Stimulated activated naive B cell treated with anti-CD40 and anti-IgM and Interleukin-4, amounts not matched to agents 10 μg/mL and 1 μg/mL and 100 μg/mL, for 72 hours (primary cell): ENCODE measurements at regions not wholly inside any gene's neighbourhood (a gene's known extent, or its start where the extent isn't known, plus 50 kb on each side); places are given as distances from the start of the nearest gene placed in this dataset.

ENCODE experiments used
- ATAC-seq, 2 donors: fragments of 150-1000 bp; cut with Tn5 transposase; replicated peaks; 2 replicates each; pipeline ENCODE4 v1.10.0; 2021; ENCODE audit warnings: moderate library complexity in 1 of 2
- DNase-seq: peaks from one replicate; pipeline ENCODE4 v3.0.0; 2021
- H3K27ac Mint-ChIP-seq: one replicate; pipeline ENCODE4 v1.8.0; 2022; ENCODE audit warnings: mild to moderate bottlenecking, mixed read lengths
- H3K27me3 Mint-ChIP-seq, 2 donors: one replicate each; pipeline ENCODE4 v1.8.0; 2022; ENCODE audit warnings: mixed read lengths in 2 of 2
- H3K36me3 Mint-ChIP-seq, 2 donors: one replicate each; pipeline ENCODE4 v1.8.0; 2022; ENCODE audit warnings: mixed read lengths in 2 of 2, mild to moderate bottlenecking in 1 of 2
- H3K4me1 Mint-ChIP-seq, 2 donors: one replicate each; pipeline ENCODE4 v1.8.0; 2022; ENCODE audit warnings: mixed read lengths in 2 of 2, mild to moderate bottlenecking in 1 of 2
- H3K4me3 Mint-ChIP-seq, 2 donors: one replicate each; pipeline ENCODE4 v1.8.0; 2022; ENCODE audit warnings: mild to moderate bottlenecking in 2 of 2, mixed read lengths in 2 of 2, moderate library complexity in 1 of 2
- H3K9me3 Mint-ChIP-seq, 2 donors: one replicate each; pipeline ENCODE4 v1.8.0; 2022; ENCODE audit warnings: mixed read lengths in 2 of 2, mild to moderate bottlenecking in 1 of 2

DNA sequence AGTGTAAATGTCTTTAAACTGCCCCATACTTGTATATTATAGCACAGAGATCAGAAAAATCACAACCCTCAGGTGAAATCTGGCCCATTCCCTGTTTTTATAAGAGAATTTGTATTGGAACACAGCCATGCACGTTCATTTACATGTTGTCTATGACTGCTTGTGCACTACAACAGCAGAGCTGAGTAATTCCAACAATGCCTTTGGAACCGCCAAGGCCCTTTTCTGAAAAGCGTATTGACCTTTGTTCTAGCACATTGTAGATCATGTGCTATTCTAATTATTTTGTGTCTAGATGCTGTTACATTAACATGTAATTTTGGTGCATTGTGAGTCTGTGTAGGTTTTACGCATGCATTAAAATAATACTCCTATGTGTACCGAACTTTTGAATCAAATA lies 339.6 kb downstream of the CHRM3 start:
- Mint-ChIP-seq H3K4me1 (peaks cover 0 to 9% of the 10 kb centered on the region in 2 donors), H3K27ac (no peak overlapping the region), H3K9me3 (no peaks in the 10 kb centered on the region), H3K27me3 (no peaks in the 10 kb centered on the region), H3K36me3 (peaks cover 0 to 1% of the 10 kb centered on the region in 2 donors), H3K4me3 (no peak overlapping the region)
- ATAC-seq (no peak), DNase-seq (no peak)

- Mint-ChIP-seq H3K27me3 (no peaks in the 10 kb centered on the region), H3K4me3 (no peak overlapping the region), H3K4me1 (no peaks in the 10 kb centered on the region), H3K36me3 (no peaks in the 10 kb centered on the region), H3K9me3 (peaks cover 0 to 2% of the 10 kb centered on the region in 2 donors), H3K27ac (no peak overlapping the region)
- DNase-seq (no peak), ATAC-seq (no peak)
Observed at GRCh38 chr1:239730378-239730777, 344.0 kb downstream of the CHRM3 start.

DNA sequence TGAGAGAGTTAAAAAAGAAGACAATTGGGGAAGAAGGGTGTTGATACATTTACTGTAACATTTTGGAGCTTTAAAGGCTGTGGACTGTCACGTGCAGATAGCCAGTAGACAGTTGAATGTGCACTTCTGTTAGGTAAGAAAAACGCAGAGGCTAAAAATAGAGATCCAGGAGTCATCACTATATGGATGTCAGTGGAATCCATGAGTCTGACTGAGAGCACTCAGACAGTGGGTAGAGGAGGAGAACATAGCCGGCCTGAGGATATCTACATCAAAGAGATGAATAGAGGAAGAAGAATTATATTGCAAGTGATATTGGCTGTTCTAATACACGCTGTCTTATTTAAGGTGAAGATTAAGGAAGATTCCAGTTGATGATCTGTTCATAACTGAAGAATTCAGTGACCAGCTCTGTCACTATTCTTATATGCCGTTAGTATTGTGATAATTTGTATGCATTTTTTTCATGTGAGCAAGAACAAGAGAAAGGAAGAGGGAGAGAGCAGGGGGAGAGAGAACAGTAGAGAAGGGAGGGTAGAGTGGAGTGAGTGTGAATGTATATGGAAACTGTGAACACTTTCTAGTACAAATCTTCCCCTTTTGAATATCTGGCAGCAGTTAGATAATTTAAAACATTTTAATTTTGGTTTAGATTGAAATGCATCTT lies 344.8 kb downstream of the CHRM3 start:
- Mint-ChIP-seq H3K4me3 (no peak overlapping the region), H3K4me1 (no peaks in the 10 kb centered on the region), H3K27ac (no peak overlapping the region), H3K9me3 (peaks cover 0 to 2% of the 10 kb centered on the region in 2 donors), H3K27me3 (no peaks in the 10 kb centered on the region), H3K36me3 (no peaks in the 10 kb centered on the region)
- ATAC-seq (no peak), DNase-seq (no peak)

DNA sequence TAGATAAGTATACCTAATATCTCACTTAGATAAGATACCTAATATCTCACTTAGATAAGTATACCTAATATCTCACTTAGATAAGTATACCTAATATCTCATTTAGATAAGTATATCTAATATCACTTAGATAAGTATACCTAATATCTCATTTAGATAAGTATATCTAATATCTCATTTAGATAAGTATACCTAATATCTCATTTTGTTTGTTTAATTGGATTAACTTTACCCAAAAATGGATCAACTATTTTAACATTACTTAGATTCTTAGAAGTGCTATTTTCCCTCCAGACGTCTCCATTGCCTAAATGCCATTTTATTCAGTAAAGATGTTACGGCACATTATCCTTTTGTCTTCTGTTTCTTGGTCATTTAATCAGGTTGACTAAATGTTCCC lies 346.4 kb downstream of the CHRM3 start:
- ATAC-seq (no peak), DNase-seq (no peak)
- no peak overlapping the region for H3K27ac Mint-ChIP-seq
- no peaks in the 10 kb centered on the region for H3K27me3 Mint-ChIP-seq
- no peaks in the 10 kb centered on the region for H3K36me3 Mint-ChIP-seq
- peaks cover 0 to 2% of the 10 kb centered on the region in 2 donors for H3K9me3 Mint-ChIP-seq
- H3K4me3 Mint-ChIP-seq: no peak overlapping the region
- H3K4me1 Mint-ChIP-seq: no peaks in the 10 kb centered on the region

DNA sequence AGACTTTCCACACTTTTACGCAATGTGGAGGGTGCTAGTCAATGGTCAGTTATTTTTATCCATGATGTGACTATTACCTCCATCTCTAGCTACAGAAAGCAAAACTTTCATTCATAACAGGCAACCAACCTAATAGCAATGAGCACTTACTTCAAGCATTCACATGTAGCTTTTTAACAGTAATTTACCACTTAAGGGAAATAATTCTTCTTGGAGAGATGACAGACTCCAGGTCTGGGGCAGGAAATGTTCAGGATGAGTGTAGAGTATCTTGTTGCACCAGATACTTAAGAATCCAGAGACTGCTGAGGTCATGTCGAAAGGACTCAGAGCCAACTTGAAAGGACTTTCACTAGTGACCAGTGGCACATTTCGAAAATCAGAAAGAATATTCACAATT lies 347.6 kb downstream of the CHRM3 start:
- Mint-ChIP-seq H3K36me3 (no peaks in the 10 kb centered on the region), H3K4me1 (no peaks in the 10 kb centered on the region), H3K27ac (no peak overlapping the region), H3K4me3 (no peak overlapping the region), H3K27me3 (no peaks in the 10 kb centered on the region), H3K9me3 (peaks cover 0 to 2% of the 10 kb centered on the region in 2 donors)
- DNase-seq: no peak
- no peak for ATAC-seq

- Mint-ChIP-seq H3K4me3 (no peak overlapping the region), H3K9me3 (peaks cover 0 to 2% of the 10 kb centered on the region in 2 donors), H3K27ac (no peak overlapping the region), H3K36me3 (no peaks in the 10 kb centered on the region), H3K4me1 (no peaks in the 10 kb centered on the region), H3K27me3 (no peaks in the 10 kb centered on the region)
- ATAC-seq (no peak), DNase-seq (no peak)
Observed at GRCh38 chr1:239735111-239735510, 348.7 kb downstream of the CHRM3 start.

DNA sequence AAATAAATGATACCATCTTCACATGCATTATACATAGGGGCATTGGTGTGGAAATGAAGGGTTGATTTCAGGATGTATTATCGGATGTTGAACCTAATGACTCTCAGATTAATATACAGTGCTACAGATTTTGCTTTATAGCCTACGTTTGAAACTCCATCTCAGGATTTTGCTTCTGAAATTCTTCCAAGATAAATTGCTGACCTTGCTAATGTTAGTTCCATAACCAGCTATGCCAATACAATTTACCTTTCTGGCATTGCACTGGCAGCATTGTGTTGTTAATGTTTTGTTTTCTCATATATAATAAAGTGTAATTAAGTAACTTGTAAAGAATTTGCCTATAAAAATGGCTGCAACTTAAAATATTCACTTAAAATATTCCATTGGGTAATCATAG lies 350.1 kb downstream of the CHRM3 start:
- H3K4me3 Mint-ChIP-seq: no peak overlapping the region
- no peaks in the 10 kb centered on the region for H3K36me3 Mint-ChIP-seq
- no peak for ATAC-seq
- no peak overlapping the region for H3K27ac Mint-ChIP-seq
- no peak for DNase-seq
- no peaks in the 10 kb centered on the region for H3K27me3 Mint-ChIP-seq
- H3K9me3 Mint-ChIP-seq: peaks cover 0 to 2% of the 10 kb centered on the region in 2 donors
- H3K4me1 Mint-ChIP-seq: no peaks in the 10 kb centered on the region

DNA sequence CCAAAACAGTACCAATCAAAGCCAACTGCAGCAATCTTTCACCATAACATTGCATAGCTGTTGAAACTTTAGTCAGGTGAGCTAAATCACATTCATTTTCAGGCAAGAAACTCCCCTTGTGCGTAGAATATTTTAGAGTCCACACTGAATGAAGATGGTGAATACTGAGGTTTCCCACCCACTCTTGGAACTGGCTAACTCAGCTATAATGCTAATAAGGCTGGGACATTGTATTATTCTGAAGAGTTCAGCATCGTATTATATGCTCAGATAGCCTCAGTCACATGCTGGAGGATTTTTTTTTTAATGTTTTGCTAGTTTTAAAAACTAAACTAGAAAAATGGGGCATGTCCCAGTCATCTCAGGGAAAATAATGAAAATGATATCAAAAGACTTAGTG lies 352.3 kb upstream of the FMN2 start:
- H3K4me1 Mint-ChIP-seq: no peaks in the 10 kb centered on the region
- H3K36me3 Mint-ChIP-seq: no peaks in the 10 kb centered on the region
- no peak overlapping the region for H3K4me3 Mint-ChIP-seq
- no peaks in the 10 kb centered on the region for H3K27me3 Mint-ChIP-seq
- H3K27ac Mint-ChIP-seq: no peak overlapping the region
- no peak for ATAC-seq
- no peak for DNase-seq
- H3K9me3 Mint-ChIP-seq: no peaks in the 10 kb centered on the region

GRCh38 chr1:239739919-239740318 lies 351.8 kb upstream of the FMN2 start:
- ATAC-seq (no peak), DNase-seq (no peak)
- Mint-ChIP-seq H3K27me3 (no peaks in the 10 kb centered on the region), H3K36me3 (no peaks in the 10 kb centered on the region), H3K4me3 (no peak overlapping the region), H3K4me1 (no peaks in the 10 kb centered on the region), H3K27ac (no peak overlapping the region), H3K9me3 (peaks cover 0 to 3% of the 10 kb centered on the region in 2 donors)

- no peaks in the 10 kb centered on the region for H3K27me3 Mint-ChIP-seq
- ATAC-seq (no peak), DNase-seq (no peak)
- no peak overlapping the region for H3K4me3 Mint-ChIP-seq
- H3K9me3 Mint-ChIP-seq: peaks cover 0 to 3% of the 10 kb centered on the region in 2 donors
- no peak overlapping the region for H3K27ac Mint-ChIP-seq
- no peaks in the 10 kb centered on the region for H3K4me1 Mint-ChIP-seq
- H3K36me3 Mint-ChIP-seq: no peaks in the 10 kb centered on the region
Observed at GRCh38 chr1:239742416-239743109, 349.1 kb upstream of the FMN2 start.

- H3K4me1 Mint-ChIP-seq: no peaks in the 10 kb centered on the region
- no peak for ATAC-seq
- no peak overlapping the region for H3K4me3 Mint-ChIP-seq
- H3K27ac Mint-ChIP-seq: no peak overlapping the region
- no peak for DNase-seq
- no peaks in the 10 kb centered on the region for H3K36me3 Mint-ChIP-seq
- H3K27me3 Mint-ChIP-seq: no peaks in the 10 kb centered on the region
- H3K9me3 Mint-ChIP-seq: peaks cover 0 to 3% of the 10 kb centered on the region in 2 donors
Observed at GRCh38 chr1:239744851-239745250, 346.8 kb upstream of the FMN2 start.

DNA sequence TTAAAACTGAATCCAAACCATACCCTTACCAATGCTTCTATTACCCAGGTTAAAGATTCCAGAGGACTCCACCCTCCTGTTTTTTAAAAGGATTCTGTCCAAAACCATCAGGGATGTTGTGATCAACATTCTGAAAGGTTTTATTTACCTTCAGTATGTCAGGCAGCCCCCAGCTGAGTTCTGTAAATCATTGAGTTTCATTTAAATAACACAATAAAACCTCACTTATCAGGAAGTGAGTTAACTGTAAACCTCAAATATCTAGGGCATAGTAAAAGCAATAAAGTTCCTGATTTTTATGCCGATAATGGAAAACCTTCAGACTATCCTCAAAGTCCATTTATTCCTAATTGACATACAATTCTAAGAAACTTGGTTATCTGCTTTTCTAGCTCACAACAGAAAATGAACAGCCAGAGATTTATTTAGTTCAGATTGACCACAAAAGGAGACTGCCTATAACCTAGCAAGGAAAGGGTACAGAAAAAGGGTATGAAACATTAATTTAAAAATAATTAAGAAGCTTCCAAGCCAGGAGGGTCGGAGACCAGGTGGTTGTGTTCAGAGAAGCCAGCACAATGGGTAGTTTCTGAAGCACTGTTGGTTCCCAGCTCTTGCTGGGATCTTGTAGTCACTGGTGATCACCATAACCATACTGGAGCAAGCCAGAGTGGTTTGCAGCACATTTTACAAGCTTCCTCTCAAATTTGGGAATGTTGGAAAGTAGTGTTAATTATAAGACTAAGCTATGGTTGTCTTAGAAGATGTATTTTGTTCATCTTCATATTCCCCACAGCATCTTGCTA lies 336.4 kb upstream of the FMN2 start:
- Mint-ChIP-seq H3K27me3 (no peaks in the 10 kb centered on the region), H3K9me3 (peaks cover 5% of the 10 kb centered on the region in 2 donors), H3K27ac (no peak overlapping the region), H3K4me1 (no peaks in the 10 kb centered on the region), H3K4me3 (no peak overlapping the region), H3K36me3 (no peaks in the 10 kb centered on the region)
- ATAC-seq (no peak), DNase-seq (no peak)

- no peak overlapping the region for H3K27ac Mint-ChIP-seq
- DNase-seq (no peak), ATAC-seq (no peak)
- H3K4me1 Mint-ChIP-seq: no peaks in the 10 kb centered on the region
- no peak overlapping the region for H3K4me3 Mint-ChIP-seq
- H3K27me3 Mint-ChIP-seq: no peaks in the 10 kb centered on the region
- H3K9me3 Mint-ChIP-seq: peaks cover 3 to 5% of the 10 kb centered on the region in 2 donors
- H3K36me3 Mint-ChIP-seq: no peaks in the 10 kb centered on the region
Observed at GRCh38 chr1:239757716-239758115, 334.0 kb upstream of the FMN2 start.

GRCh38 chr1:239758756-239759155 lies 332.9 kb upstream of the FMN2 start:
- Mint-ChIP-seq H3K36me3 (no peaks in the 10 kb centered on the region), H3K27ac (no peak overlapping the region)

DNA sequence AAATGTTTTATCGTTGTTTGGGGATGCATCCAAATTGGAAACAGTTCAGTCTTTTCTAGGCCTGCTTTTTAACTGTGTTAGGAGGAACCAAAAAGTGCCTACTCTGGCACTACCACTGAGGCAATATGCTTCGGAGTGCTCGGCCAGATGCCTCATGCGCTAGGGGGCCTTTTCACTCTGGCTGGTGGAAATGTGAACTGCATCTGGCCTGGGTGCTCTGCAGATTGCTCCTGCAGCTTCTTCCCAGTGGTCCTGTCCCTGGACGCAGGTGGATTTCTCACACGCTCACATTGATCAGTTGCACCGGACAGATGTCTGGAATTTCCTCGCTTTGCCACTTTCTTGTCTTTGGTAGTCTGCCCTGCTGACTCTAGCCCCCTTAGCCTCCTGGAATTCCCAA lies 330.2 kb upstream of the FMN2 start:
- Mint-ChIP-seq H3K4me3 (no peak overlapping the region), H3K27ac (no peak overlapping the region), H3K9me3 (no peaks in the 10 kb centered on the region), H3K27me3 (no peaks in the 10 kb centered on the region), H3K36me3 (no peaks in the 10 kb centered on the region), H3K4me1 (no peaks in the 10 kb centered on the region)
- ATAC-seq (no peak), DNase-seq (no peak)

More at GRCh38 chr1:239758756-239759155, 332.9 kb upstream of the FMN2 start:
- DNase-seq: no peak
- no peak for ATAC-seq
- H3K4me1 Mint-ChIP-seq: no peaks in the 10 kb centered on the region
- H3K27me3 Mint-ChIP-seq: no peaks in the 10 kb centered on the region
- no peaks in the 10 kb centered on the region for H3K9me3 Mint-ChIP-seq
- H3K4me3 Mint-ChIP-seq: no peak overlapping the region
